22Rv1 (cell line): ENCODE measurements at regions not wholly inside any gene's neighbourhood (a gene's known extent, or its start where the extent isn't known, plus 50 kb on each side); places are given as distances from the start of the nearest gene placed in this dataset.

Experiments
- CTCF ChIP-seq: fragments of 450-650 bp; IDR thresholded peaks from 2 replicates; pipeline ENCODE4 v1.5.1; 2017; ENCODE audit warnings: mild to moderate bottlenecking
- ZFX ChIP-seq: fragments of 450-650 bp; IDR thresholded peaks from 2 replicates; pipeline ENCODE4 v1.6.1; 2017; ENCODE audit warnings: antibody characterized with exemption, borderline replicate concordance

GRCh38 chr16:5907544-5907943, 809.9 kb upstream of the EEF2KMT start:
- no peak for TF ChIP-seq CTCF
- TF ChIP-seq ZFX: no peak
